GM19035 (cell line): ENCODE measurements at regions not wholly inside any gene's neighbourhood (a gene's known extent, or its start where the extent isn't known, plus 50 kb on each side); places are given as distances from the start of the nearest gene placed in this dataset.

Experiments
- ATAC-seq: cut with Tn5 transposase; IDR thresholded peaks from one replicate; pipeline ENCODE4 v1.9.1; 2021; ENCODE audit not compliant: unreplicated experiment

DNA sequence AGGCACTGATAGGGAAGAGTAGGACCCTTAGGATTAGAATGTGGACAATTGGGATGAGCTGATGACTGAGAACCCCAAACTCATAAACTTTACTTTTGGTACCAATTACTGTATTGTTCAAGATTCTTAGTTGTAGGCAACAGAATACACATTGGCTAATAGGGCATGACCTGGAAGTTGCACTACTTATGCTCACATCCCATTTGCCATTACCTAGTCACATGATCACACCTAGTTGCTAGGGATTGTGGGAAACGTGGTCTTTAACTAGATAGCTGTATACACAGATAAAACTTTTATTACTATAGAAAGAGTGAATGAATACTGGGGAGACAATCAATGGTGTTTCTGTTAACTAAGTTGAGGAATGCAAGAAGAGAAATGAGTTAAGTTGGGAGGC lies 113.4 kb upstream of the AKIRIN2 start:
- no peak for ATAC-seq

- no peak for ATAC-seq
Measured at GRCh38 chr6:87808005-87808757, 106.1 kb upstream of the AKIRIN2 start.

DNA sequence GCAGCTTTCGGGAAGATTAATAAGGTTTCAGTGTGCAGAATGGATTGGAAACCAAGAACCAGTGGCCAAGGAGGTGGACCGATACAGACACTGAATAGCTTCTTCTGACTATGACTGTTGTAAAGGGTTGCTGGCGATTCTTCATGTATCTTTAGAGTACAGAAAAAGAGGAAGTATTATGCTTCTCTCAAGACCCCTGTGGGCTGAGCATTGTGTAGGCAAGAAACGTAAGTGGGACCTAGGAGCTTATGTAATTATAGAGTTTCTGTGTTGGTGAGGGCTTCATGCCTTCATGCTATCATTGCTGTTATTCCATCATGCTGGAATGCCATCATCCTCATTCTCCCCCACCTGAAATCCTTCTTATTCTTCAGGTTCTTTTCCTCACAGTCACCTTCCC lies 105.4 kb upstream of the AKIRIN2 start:
- peak; percentile 79 for ATAC-seq

DNA sequence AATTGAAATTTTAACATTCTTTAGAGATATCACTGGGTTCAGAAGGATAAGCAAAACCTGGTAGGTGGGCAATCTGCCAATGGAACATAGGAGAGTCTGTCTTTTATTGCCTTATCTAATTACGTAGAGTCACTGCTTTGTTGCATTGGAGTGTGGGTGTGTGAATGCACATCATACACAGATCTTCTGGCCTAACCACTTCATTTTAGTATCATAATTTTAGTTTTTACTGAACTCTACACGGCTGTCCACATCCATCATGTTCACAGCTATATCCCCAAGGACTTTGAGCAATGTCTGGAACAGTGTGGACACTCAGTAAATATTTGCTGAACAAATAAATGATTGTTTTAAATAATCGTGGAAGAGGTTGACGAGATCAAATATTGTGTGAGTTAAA lies 104.6 kb upstream of the AKIRIN2 start:
- ATAC-seq, result no peak

- ATAC-seq, result no peak
Measured at GRCh38 chr6:87806099-87806498, 104.1 kb upstream of the AKIRIN2 start.

DNA sequence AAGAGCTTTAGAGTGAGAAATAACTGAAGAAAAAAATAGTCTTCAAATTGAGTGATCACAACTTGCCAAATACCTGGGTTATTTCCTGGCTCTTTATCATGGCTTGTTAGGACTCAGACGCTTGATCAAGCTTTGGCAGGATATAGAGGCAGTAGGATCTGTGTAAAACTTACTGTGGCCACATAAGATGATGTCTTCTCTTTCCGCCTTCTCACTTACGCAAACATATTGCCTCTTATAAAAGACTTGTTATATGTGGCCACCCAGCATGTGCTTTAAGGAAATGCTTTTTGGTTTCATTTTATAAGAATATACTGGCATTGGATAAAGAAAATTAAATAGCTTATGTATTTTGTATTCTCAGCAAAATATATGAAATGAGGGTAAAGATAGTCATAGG lies 101.8 kb upstream of the AKIRIN2 start:
- no peak for ATAC-seq

- ATAC-seq, result no peak
Measured at GRCh38 chr6:87799651-87800050, 97.6 kb upstream of the AKIRIN2 start.

DNA sequence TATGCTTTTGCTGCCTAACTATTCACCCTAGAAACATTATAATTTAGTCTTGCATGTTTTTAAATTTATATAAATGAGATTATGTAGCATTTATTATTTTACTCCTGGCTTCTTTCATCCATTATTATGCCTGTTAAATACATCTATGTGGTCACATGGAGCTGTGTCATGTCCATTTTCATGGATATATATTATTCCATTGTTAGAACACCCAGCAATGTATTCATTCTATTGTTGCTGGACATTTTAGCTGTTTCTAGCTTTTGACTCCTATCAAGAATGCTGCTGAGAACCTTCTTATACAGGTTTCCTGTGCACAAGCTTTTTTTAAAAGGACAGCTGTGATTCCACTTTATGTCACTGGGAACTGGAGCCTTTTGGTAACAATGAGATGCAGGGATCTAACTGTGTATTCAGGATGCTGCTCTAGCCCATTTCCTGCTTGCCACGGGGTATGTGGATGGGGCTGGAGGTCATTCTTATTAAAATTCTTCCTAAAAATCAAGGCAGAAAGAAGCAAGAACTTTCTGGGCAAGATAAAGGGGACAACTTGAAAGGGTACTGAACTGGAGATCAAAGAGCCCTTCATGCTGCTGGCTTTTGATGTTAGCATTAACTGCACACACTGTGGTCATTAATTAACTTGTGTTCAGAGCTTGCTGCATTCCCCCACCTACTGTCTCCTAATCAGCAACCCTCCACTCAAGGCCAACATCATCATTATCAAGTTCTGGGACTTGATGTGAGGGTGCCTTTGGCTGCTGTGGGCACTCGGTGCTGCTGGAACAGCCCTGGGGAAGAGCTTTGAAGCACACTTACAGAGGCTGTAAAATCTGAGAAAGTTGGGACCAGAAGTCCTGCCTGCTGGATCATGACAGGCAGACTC lies 96.6 kb upstream of the AKIRIN2 start:
- no peak for ATAC-seq

- ATAC-seq, result no peak
Measured at GRCh38 chr6:87794922-87795885, 93.2 kb upstream of the AKIRIN2 start.

- no peak for ATAC-seq
Measured at GRCh38 chr6:87793315-87793714, 91.3 kb upstream of the AKIRIN2 start.

DNA sequence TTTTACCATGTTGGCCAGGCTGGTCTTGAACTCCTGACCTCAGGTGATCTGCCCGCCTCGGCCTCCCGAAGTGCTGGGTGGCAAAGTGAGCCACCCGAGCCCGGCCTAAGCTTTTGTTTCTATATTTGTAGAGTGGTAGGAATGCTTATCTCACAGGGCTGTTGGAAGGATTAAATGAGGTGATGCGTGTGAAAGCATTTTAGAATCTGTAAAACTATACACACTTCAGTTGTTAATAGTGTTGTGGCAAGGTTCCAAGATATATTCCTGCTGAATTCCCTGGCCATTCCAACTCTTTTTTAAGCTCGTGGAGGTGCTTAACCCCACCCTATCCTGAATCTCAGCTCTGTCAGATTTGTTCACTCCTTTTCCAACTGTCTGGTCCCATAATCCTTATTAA lies 89.9 kb upstream of the AKIRIN2 start:
- no peak for ATAC-seq

GRCh38 chr6:87791485-87791884 lies 89.5 kb upstream of the AKIRIN2 start:
- ATAC-seq, result no peak

- no peak for ATAC-seq
Measured at GRCh38 chr6:87791029-87791428, 89.0 kb upstream of the AKIRIN2 start.

- no peak for ATAC-seq
Measured at GRCh38 chr6:87789900-87790290, 87.9 kb upstream of the AKIRIN2 start.

DNA sequence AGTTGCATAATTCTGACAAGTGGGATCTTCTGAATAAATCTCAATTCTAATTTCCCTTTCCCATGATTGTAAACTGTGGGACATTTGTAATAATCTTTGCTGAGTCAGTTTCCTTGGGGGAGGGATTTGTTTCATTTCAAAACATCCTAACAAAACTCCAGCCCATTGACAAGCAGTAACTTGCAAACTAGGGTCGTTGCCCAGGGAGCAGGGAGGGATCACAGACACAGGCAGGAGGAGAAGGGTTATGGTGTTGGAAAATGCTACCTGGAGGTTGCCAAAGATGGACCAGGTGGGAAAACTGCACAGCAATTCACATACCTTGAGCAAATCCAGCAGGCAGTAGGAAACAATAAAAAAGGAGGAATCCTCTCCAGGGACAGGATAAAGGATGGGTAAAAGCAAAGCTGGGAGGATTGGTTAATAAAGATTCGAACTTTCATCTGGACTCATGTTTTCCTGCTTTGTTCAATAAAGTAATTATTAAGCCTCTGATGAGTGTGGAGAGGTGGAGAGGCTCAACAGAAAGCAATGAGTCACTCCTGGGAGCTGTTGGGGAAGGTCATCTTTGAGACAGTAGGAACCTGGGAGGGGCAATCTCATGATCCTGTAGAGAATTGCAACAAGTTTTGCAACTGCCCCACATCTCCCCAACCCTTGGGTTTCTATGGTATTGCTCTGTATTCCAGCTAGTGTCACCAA lies 87.3 kb upstream of the AKIRIN2 start:
- ATAC-seq, result no peak

- ATAC-seq, result no peak
Measured at GRCh38 chr6:87788141-87788540, 86.1 kb upstream of the AKIRIN2 start.

DNA sequence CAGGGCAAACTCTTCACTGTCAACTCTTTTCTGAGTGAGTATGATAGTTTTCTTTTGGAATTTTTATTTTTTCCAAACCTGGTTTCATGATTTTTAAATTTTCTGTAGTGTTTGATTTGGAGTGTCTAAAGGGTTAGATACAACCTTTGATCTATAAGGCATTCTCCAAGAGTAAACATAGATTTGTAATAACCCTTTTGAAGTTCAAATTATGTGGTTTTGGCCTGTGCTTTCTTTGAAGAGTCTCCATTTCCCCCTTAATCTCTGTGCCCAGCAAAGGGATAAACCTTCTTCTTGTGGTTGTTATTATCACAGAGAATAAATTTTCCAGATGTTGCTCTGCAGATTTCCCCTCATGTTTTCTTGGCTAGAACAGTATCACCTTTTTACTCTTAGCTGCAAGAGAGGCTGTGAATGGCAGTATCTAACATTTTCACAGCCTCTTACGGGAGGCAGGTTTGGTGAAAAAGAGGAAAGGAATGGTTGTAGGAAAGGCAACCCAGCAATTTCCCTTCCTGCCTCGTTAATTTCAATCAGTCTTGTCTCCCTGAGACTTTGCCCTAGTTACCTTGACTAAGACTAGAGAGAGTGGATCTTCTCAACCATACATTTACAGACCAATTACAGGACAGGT lies 83.3 kb upstream of the AKIRIN2 start:
- no peak for ATAC-seq

- ATAC-seq, result no peak
Measured at GRCh38 chr6:87784690-87785089, 82.7 kb upstream of the AKIRIN2 start.

- no peak for ATAC-seq
Measured at GRCh38 chr6:87784051-87784450, 82.0 kb upstream of the AKIRIN2 start.

- no peak for ATAC-seq
Measured at GRCh38 chr6:87779542-87779941, 77.5 kb upstream of the AKIRIN2 start.
